Ishikawa (cell line): ENCODE measurements at regions not wholly inside any gene's neighbourhood (a gene's known extent, or its start where the extent isn't known, plus 50 kb on each side); places are given as distances from the start of the nearest gene placed in this dataset.

Source experiments
- CEBPB ChIP-seq: IDR thresholded peaks from 2 replicates; pipeline ENCODE4 v1.6.1; 2012
- CREB1 ChIP-seq: IDR thresholded peaks from 2 replicates; pipeline ENCODE4 v1.6.1; 2012; ENCODE audit warnings: low read depth
- EGR1 ChIP-seq: IDR thresholded peaks from 2 replicates; pipeline ENCODE4 v1.6.1; 2012
- EP300 ChIP-seq: IDR thresholded peaks from 2 replicates; pipeline ENCODE4 v1.6.1; 2012; ENCODE audit warnings: borderline replicate concordance
- FOXM1 ChIP-seq: IDR thresholded peaks from 2 replicates; pipeline ENCODE4 v1.6.1; 2012; ENCODE audit warnings: low read depth, borderline replicate concordance
- NFIC ChIP-seq: IDR thresholded peaks from 2 replicates; pipeline ENCODE4 v1.6.1; 2012
- RAD21 ChIP-seq: IDR thresholded peaks from 2 replicates; pipeline ENCODE4 v1.6.1; 2012; ENCODE audit warnings: low read depth
- TAF1 ChIP-seq: IDR thresholded peaks from 2 replicates; pipeline ENCODE4 v1.6.1; 2012; ENCODE audit warnings: low read depth, mild to moderate bottlenecking
- TEAD4 ChIP-seq: IDR thresholded peaks from 2 replicates; pipeline ENCODE4 v1.6.1; 2012
- YY1 ChIP-seq: IDR thresholded peaks from 2 replicates; pipeline ENCODE4 v1.6.1; 2012; ENCODE audit warnings: low read depth
- ZBTB7A ChIP-seq: IDR thresholded peaks from 2 replicates; pipeline ENCODE4 v1.6.1; 2012; ENCODE audit warnings: low read depth
- TF ChIP-seq, protein P1 (sequence below): IDR thresholded peaks from 2 replicates; pipeline ENCODE4 v1.6.1; 2012
- TF ChIP-seq, protein P2 (sequence below): IDR thresholded peaks from 2 replicates; pipeline ENCODE4 v1.6.1; 2012
- TF ChIP-seq, protein P3 (sequence below): IDR thresholded peaks from 2 replicates; pipeline ENCODE4 v1.6.1; 2012; ENCODE audit warnings: low read depth, mild to moderate bottlenecking

DNA sequence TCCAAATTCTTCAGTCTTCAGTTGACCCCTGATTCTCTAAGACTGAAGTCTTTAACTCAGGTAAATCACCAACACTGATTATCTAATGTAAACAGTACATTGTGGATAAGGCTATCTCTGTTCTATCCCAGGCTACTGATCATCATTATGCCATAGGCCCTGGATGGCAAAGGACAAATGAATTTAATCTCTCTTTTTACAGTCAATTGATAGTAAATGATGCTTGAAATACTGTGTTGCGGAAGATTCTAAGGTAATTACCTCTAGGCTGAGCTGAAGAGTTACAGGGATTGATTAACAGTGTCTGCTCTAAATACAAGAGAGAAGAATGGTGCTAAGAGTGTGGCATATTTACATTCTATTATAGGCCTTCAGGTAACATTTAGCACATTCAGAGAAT is 264.7 kb downstream of the ACTL7B start:
- TF ChIP-seq, protein P1, sequence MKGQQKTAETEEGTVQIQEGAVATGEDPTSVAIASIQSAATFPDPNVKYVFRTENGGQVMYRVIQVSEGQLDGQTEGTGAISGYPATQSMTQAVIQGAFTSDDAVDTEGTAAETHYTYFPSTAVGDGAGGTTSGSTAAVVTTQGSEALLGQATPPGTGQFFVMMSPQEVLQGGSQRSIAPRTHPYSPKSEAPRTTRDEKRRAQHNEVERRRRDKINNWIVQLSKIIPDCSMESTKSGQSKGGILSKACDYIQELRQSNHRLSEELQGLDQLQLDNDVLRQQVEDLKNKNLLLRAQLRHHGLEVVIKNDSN = no peak
- TF ChIP-seq NFIC = no peak
- TF ChIP-seq, protein P2, sequence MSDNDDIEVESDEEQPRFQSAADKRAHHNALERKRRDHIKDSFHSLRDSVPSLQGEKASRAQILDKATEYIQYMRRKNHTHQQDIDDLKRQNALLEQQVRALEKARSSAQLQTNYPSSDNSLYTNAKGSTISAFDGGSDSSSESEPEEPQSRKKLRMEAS = no peak
- no peak for TF ChIP-seq FOXM1
- TF ChIP-seq TAF1 = no peak

DNA sequence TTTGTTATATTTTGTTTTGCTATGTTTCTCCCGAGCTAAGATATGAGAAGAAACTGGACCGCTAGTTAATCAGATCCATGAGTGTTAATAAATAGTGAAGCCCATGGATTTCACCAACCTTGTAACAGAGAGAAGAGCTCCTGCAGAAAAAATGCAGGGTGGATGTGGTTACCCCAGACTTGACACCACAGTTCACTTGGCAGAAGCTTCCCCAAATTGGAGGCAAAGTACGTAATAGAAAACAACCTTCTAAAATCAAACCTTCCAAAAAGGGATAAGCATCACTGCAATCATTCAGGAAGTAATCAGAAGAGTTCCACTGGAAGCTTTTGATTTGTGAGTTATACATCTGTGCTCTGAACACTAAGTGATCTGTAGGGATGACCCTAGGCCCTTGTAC is 267.5 kb downstream of the ACTL7B start:
- TF ChIP-seq EGR1 (no peak), RAD21 (no peak), TEAD4 (no peak)
- TF ChIP-seq, protein P2 = no peak

DNA sequence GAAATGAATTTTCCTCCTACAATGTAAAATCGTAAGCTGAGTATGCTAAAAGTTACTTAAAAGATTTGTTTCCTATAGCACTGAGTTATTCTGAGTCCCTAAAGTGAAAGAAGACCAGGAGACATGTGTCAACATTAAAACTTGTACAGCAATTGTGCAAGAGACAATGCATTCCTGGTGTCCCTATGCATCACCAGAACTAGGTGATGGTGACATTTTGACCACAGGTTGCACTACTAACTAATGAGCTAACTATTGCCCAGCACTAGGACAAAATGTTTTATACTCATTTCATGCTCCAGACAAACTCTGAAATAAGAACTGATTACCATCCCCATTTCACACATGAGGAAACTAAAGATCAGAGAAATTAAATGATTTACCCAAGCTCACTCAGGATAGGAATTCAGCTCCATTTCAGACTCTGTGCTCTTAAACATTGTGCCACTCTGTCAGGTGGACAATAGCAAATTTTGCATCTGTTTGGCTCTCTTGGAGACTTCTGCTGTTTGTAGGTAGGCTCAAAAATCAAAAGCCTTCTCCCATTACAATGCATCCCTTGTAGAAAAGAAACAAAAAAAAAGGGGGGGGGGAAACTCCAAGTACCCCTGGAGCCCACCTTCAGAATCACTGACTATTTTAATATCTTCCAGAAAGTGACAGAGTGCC is 269.2 kb downstream of the ACTL7B start:
- TF ChIP-seq TEAD4 (no peak), CEBPB (no peak), NFIC (no peak), YY1 (no peak), CREB1 (no peak), TAF1 (no peak), ZBTB7A (no peak), EGR1 (no peak)
- TF ChIP-seq, protein P3, sequence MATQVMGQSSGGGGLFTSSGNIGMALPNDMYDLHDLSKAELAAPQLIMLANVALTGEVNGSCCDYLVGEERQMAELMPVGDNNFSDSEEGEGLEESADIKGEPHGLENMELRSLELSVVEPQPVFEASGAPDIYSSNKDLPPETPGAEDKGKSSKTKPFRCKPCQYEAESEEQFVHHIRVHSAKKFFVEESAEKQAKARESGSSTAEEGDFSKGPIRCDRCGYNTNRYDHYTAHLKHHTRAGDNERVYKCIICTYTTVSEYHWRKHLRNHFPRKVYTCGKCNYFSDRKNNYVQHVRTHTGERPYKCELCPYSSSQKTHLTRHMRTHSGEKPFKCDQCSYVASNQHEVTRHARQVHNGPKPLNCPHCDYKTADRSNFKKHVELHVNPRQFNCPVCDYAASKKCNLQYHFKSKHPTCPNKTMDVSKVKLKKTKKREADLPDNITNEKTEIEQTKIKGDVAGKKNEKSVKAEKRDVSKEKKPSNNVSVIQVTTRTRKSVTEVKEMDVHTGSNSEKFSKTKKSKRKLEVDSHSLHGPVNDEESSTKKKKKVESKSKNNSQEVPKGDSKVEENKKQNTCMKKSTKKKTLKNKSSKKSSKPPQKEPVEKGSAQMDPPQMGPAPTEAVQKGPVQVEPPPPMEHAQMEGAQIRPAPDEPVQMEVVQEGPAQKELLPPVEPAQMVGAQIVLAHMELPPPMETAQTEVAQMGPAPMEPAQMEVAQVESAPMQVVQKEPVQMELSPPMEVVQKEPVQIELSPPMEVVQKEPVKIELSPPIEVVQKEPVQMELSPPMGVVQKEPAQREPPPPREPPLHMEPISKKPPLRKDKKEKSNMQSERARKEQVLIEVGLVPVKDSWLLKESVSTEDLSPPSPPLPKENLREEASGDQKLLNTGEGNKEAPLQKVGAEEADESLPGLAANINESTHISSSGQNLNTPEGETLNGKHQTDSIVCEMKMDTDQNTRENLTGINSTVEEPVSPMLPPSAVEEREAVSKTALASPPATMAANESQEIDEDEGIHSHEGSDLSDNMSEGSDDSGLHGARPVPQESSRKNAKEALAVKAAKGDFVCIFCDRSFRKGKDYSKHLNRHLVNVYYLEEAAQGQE = no peak

- TF ChIP-seq RAD21 (no peak), TAF1 (no peak), FOXM1 (no peak), EP300 (no peak), ZBTB7A (no peak), TEAD4 (no peak), CREB1 (no peak), CEBPB (no peak), EGR1 (no peak)
- TF ChIP-seq, protein P2 = no peak
- TF ChIP-seq, protein P1 = no peak
These were observed 270.9 kb downstream of the ACTL7B start for GRCh38 chr9:108584860-108585259.

DNA sequence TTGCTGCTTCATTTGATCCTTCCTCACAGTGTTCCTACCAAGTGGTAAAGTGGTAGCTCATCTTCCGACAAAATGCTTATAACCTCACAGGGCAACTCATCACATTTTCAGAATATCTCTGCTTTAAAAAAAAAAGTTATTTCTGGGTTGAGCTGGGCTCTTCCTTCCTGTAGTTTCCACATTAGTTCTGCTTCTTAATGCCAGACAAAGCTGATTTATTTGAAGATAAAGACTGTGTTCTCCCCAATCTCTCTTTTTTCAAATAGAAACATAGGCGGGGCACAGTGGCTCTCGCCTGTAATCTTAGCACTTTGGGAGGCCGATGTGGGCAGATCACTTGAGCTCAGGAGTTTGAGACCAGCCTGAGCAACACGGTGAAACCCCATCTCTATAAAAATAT is 273.1 kb downstream of the ACTL7B start:
- TF ChIP-seq EP300 = no peak
- TF ChIP-seq, protein P1 = no peak
- TF ChIP-seq TEAD4 = no peak
- no peak for TF ChIP-seq FOXM1
- TF ChIP-seq CEBPB = no peak
- TF ChIP-seq, protein P3 = no peak
- no peak for TF ChIP-seq NFIC

DNA sequence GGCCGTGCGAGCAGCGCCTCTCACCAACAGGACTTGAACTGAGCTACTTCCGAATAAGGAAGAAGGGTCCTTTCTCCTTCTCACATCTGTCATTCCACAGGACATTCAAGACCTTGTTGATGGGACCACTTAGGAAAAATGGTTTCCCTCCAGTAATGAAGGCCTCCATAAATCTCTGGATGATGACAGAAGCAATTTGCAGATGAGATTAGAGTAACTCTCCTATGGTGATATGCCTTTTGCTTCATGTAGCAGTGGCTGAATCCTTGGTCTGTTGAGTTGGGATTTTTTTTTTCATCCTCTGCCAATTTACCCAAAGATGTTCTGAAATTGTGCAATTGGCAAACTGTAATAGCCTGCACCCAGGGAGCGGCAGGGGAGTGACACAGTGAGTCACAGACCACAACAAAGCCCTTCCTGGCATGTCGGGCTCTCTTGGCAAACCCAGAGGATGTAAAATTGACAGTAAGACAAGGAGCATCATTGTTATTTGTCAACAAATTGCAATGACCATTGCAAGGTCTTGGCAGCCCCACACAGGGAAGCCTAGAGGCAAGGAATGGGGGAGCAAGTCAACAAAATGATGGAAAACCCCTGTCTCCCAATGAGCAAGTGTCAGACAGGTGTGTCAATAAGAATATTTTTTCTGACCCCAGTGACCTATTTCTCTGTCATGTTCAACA is 275.9 kb downstream of the ACTL7B start:
- TF ChIP-seq TEAD4 (no peak), CEBPB (peak; percentile 36), FOXM1 (no peak), CREB1 (no peak)
- TF ChIP-seq, protein P1 = no peak
- TF ChIP-seq, protein P2 = no peak
